ENCODE measurements at regions not wholly inside any gene's neighbourhood (a gene's known extent, or its start where the extent isn't known, plus 50 kb on each side); places are given as distances from the start of the nearest gene placed in this dataset.

DNA sequence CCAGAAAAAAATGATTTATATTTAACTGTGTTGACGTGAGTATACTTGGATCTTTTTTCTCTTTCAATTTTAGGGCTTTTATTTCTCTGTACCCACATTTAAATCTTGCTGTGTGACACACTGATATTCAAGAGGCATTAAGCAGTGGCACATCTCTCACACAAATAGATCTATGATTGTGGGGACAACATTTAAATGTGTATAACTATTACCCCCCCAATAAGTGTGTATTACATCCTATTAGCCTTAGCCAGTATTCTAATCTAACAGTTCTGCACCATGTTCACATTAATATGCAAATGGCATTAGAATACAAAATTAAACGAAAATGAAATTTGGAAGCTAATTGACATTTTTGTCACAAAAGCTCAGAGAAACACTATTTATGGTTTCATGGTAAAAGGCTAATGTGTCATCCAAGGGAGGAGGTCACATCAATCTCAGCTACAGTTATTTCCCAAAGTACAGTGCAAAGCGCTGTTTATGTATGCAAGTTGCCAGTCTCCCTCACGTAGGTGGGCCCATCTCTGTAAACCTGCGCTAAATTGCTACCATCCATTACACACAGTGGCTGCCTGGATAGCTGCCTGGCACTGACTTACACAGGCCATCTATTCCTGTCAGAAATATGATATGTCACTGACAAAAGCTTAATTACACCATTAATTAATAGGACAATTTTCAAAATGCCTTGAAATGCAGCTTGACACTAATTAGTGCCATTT lies 984.7 kb upstream of the PCDH9 start:
- no peaks in the 10 kb centered on the region for H3K4me1 ChIP-seq
- WGBS, 2 donors, result 76 to 77% methylated on average over 5 of the region's 5 CpGs

DNA sequence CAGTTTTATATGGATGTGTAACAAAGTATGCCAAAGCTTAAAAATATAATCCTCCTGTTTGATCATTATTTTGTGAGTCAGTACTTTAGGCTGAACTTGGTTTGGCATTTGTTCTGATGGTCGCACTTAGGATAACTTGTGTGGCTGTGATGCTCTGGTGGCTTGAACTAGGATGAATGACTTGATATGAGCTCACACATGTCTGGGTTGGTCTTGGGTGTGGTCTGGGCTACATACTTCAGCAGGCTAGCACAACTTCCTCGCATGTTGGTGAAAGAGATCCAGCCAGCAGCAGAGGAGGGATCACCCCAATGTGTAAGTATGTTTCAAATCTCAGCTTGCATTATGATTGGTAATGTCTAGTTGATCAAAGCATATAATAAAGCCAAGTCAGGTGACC lies 969.1 kb upstream of the PCDH9 start:
- H3K9me3 ChIP-seq, result no peaks in the 10 kb centered on the region
- no peaks in the 10 kb centered on the region for H3K4me1 ChIP-seq
- H3K36me3 ChIP-seq, result no peaks in the 10 kb centered on the region
- H3K27ac ChIP-seq, result no peak overlapping the region
- ATAC-seq (ENCODE audit: low FRiP score in 2 of 2), result no peak
- no peak for DNase-seq
- 71 to 87% methylated on average over 2 of the region's 2 CpGs for WGBS, 2 donors
- no peak overlapping the region for H3K4me3 ChIP-seq
- TF ChIP-seq POLR2A (IDR thresholded peaks at IDR 0.05) (no peak), EP300 (IDR thresholded peaks at IDR 0.05) (no peak), CTCF (IDR thresholded peaks at IDR 0.05) (no peak)
- H3K27me3 ChIP-seq, result no peaks in the 10 kb centered on the region

More for the DNA sequence above, 984.7 kb upstream of the PCDH9 start:
- Histone ChIP-seq H3K27me3 (no peaks in the 10 kb centered on the region), H3K27ac (no peak overlapping the region), H3K9me3 (no peaks in the 10 kb centered on the region), H3K4me3 (no peak overlapping the region), H3K36me3 (no peaks in the 10 kb centered on the region)
- no peak for ATAC-seq (ENCODE audit: low FRiP score in 2 of 2)
- TF ChIP-seq POLR2A (IDR thresholded peaks at IDR 0.05) (no peak), POLR2AphosphoS5 (IDR thresholded peaks at IDR 0.05) (no peak)
- DNase-seq, result no peak

DNA sequence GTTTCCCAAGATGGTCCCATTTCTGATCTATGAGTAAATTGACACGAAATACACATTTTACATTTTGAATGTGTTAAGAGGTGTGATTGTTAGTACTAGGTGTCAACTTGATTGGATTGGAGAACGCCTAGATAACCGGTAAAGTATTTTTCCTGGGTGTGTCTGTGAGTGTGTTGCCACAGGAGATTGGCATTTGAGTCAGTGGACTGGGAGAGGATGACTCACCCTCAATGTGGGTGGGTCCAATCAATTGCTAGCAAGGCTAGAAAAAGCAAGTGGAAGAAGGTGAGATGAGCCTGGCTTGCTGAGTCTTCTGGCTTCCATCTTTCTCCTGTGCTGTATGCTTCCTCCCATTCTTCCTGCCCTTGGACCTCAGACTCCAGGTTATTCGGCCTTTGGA lies 960.7 kb upstream of the PCDH9 start:
- 84 to 91% methylated on average over 4 of the region's 4 CpGs for WGBS, 2 donors
- H3K4me1 ChIP-seq, result no peaks in the 10 kb centered on the region
- DNase-seq (no peak), ATAC-seq (ENCODE audit: low FRiP score in 2 of 2) (no peak)
- H3K4me3 ChIP-seq, result no peak overlapping the region
- no peaks in the 10 kb centered on the region for H3K36me3 ChIP-seq
- H3K27me3 ChIP-seq, result no peaks in the 10 kb centered on the region
- no peak for TF ChIP-seq POLR2A (IDR thresholded peaks at IDR 0.05)
- TF ChIP-seq POLR2AphosphoS5 (IDR thresholded peaks at IDR 0.05), result no peak
- no peak for TF ChIP-seq EP300 (IDR thresholded peaks at IDR 0.05)
- TF ChIP-seq CTCF (IDR thresholded peaks at IDR 0.05), result no peak
- H3K9me3 ChIP-seq, result no peaks in the 10 kb centered on the region
- H3K27ac ChIP-seq, result no peak overlapping the region

- no peaks in the 10 kb centered on the region for H3K27me3 ChIP-seq
- no peak overlapping the region for H3K4me3 ChIP-seq
- no peaks in the 10 kb centered on the region for H3K9me3 ChIP-seq
- no peaks in the 10 kb centered on the region for H3K4me1 ChIP-seq
- 43 to 56% methylated on average over 3 of the region's 3 CpGs for WGBS, 2 donors
- ATAC-seq (ENCODE audit: low FRiP score in 2 of 2) (no peak), DNase-seq (no peak)
- H3K36me3 ChIP-seq, result no peaks in the 10 kb centered on the region
- no peak overlapping the region for H3K27ac ChIP-seq
- TF ChIP-seq CTCF (IDR thresholded peaks at IDR 0.05), result no peak
- TF ChIP-seq POLR2AphosphoS5 (IDR thresholded peaks at IDR 0.05), result no peak
- TF ChIP-seq POLR2A (IDR thresholded peaks at IDR 0.05), result no peak
- no peak for TF ChIP-seq EP300 (IDR thresholded peaks at IDR 0.05)
Observed at GRCh38 chr13:68185444-68186141, 955.5 kb upstream of the PCDH9 start.

GRCh38 chr13:68176475-68176874 lies 946.3 kb upstream of the PCDH9 start:
- Histone ChIP-seq H3K27ac (no peak overlapping the region), H3K4me1 (no peaks in the 10 kb centered on the region), H3K4me3 (no peak overlapping the region), H3K36me3 (no peaks in the 10 kb centered on the region), H3K27me3 (no peaks in the 10 kb centered on the region), H3K9me3 (no peaks in the 10 kb centered on the region)
- TF ChIP-seq EP300 (IDR thresholded peaks at IDR 0.05) (no peak), CTCF (IDR thresholded peaks at IDR 0.05) (no peak), POLR2A (IDR thresholded peaks at IDR 0.05) (no peak), POLR2AphosphoS5 (IDR thresholded peaks at IDR 0.05) (no peak)
- no peak for ATAC-seq (ENCODE audit: low FRiP score in 2 of 2)
- DNase-seq, result no peak
- 34 to 44% methylated on average over 2 of the region's 2 CpGs for WGBS, 2 donors

Data from upper lobe of left lung (tissue), 6 donors.